Esophagus muscularis mucosa (tissue), 3 donors: ENCODE measurements at regions not wholly inside any gene's neighbourhood (a gene's known extent, or its start where the extent isn't known, plus 50 kb on each side); places are given as distances from the start of the nearest gene placed in this dataset.

Experiments
- POLR2A ChIP-seq: fragments of 450-650 bp; IDR thresholded peaks from one replicate; pipeline ENCODE4 v1.6.1; 2017; ENCODE audit warnings: antibody characterized with exemption, moderate library complexity, mild to moderate bottlenecking, low read depth
- TF ChIP-seq, protein P1 (sequence below), 3 experiments: fragments of 200-600 bp in 2 of 3; fragments of 450-650 bp in 1 of 3; sonication (generic) in 2 of 3; IDR thresholded peaks; one replicate each; pipeline ENCODE4 v1.5.1; 2017 to 2019; ENCODE audit warnings: antibody characterized with exemption in 3 of 3, mild to moderate bottlenecking in 2 of 3, moderate library complexity in 1 of 3

DNA sequence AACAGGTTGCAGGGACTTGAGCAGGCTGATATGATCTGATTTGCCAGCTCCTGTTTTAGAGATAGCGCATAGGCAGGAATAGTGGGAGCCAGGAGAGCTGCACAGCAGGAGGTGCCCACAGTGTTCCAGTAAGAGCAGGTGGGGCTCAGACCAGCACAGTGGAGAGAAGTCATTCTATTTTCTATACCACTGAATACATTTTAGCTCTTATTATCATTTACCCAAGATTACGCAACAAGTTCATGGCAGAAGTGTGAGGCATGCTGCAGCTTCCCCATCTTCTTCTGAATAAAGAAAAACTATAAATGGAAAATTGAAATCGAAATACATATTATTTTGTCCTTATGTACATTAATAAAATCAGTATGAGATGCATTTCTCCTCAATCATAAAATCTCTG lies 114.7 kb upstream of the EDNRA start:
- TF ChIP-seq, protein P1, sequence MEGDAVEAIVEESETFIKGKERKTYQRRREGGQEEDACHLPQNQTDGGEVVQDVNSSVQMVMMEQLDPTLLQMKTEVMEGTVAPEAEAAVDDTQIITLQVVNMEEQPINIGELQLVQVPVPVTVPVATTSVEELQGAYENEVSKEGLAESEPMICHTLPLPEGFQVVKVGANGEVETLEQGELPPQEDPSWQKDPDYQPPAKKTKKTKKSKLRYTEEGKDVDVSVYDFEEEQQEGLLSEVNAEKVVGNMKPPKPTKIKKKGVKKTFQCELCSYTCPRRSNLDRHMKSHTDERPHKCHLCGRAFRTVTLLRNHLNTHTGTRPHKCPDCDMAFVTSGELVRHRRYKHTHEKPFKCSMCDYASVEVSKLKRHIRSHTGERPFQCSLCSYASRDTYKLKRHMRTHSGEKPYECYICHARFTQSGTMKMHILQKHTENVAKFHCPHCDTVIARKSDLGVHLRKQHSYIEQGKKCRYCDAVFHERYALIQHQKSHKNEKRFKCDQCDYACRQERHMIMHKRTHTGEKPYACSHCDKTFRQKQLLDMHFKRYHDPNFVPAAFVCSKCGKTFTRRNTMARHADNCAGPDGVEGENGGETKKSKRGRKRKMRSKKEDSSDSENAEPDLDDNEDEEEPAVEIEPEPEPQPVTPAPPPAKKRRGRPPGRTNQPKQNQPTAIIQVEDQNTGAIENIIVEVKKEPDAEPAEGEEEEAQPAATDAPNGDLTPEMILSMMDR (IDR thresholded peaks at IDR 0.05): no peak
- no peak for TF ChIP-seq POLR2A
